Prostate gland (tissue), 2 donors: ENCODE measurements at regions not wholly inside any gene's neighbourhood (a gene's known extent, or its start where the extent isn't known, plus 50 kb on each side); places are given as distances from the start of the nearest gene placed in this dataset.

Source experiments
- DNase-seq: peaks from one replicate; pipeline ENCODE4 v3.0.0-alpha.2; 2019; ENCODE audit warnings: low spot score
- H3K27ac ChIP-seq, 2 donors: fragments of 200-600 bp; sonication (generic); 2 replicates each; pipeline ENCODE4 v1.5.1; 2017 to 2019
- H3K27me3 ChIP-seq: fragments of 200-600 bp; sonication (generic); replicated peaks from 2 replicates; pipeline ENCODE4 v1.5.1; 2019; ENCODE audit not compliant: insufficient read depth
- H3K36me3 ChIP-seq, 2 donors: fragments of 200-600 bp; sonication (generic); 1 replicate in 1 of 2; 2 replicates in 1 of 2; pipeline versions ENCODE4 v1.5.1 to v1.8.1; 2017 to 2019
- H3K4me1 ChIP-seq: fragments of 200-600 bp; sonication (generic); replicated peaks from 2 replicates; pipeline ENCODE4 v1.5.1; 2019
- H3K4me3 ChIP-seq, 2 donors: fragments of 200-600 bp; sonication (generic); 2 replicates each; pipeline ENCODE4 v1.5.1; 2017 to 2019
- H3K9me3 ChIP-seq: fragments of 200-600 bp; sonication (generic); 2 replicates; pipeline ENCODE4 v1.5.1; 2017
- CTCF ChIP-seq, 4 experiments: fragments of 200-600 bp in 2 of 4; fragments of 450-650 bp in 2 of 4; sonication (generic) in 2 of 4; IDR thresholded peaks; 1 replicate in 3 of 4; 2 replicates in 1 of 4; pipeline ENCODE4 v1.5.1; 2016 to 2019; ENCODE audit warnings: antibody characterized with exemption in 4 of 4, mild to moderate bottlenecking in 2 of 4, moderate library complexity in 2 of 4
- POLR2A ChIP-seq: fragments of 450-650 bp; IDR thresholded peaks from one replicate; pipeline ENCODE4 v1.6.1; 2016; ENCODE audit warnings: antibody characterized with exemption, mild to moderate bottlenecking
- POLR2AphosphoS5 ChIP-seq: sonication (generic); formaldehyde crosslinking; IDR thresholded peaks from one replicate; pipeline ENCODE4 v1.6.1; 2017; ENCODE audit warnings: antibody characterized with exemption
- WGBS: methylation state at CpG from one replicate; pipeline ENCODE4 v1.1.5; 2018; 5-methylcytosine and 5-hydroxymethylcytosine counted together
- intact Hi-C: fragments of 100-400 bp; cut with DNase I; formaldehyde crosslinking; loops from one replicate; pipeline ENCODE4 v1.14.2; 2022

- no peak for TF ChIP-seq POLR2AphosphoS5
- TF ChIP-seq POLR2A = no peak
- TF ChIP-seq CTCF (IDR thresholded peaks at IDR 0.05) = no peak
- Histone ChIP-seq H3K4me3 (no peak overlapping the region), H3K36me3 (no peaks in the 10 kb centered on the region), H3K4me1 (no peaks in the 10 kb centered on the region), H3K27me3 (no peaks in the 10 kb centered on the region), H3K9me3 (no peaks in the 10 kb centered on the region), H3K27ac (no peak overlapping the region)
- 34% methylated on average over 1 of the region's 1 CpG for WGBS
- DNase-seq = no peak
- intact Hi-C loops = no loop called here
Observed at GRCh38 chr4:137194670-137195069, 337.6 kb downstream of the PCDH18 start.

GRCh38 chr4:137193564-137193963, 338.7 kb downstream of the PCDH18 start:
- no peak for TF ChIP-seq CTCF (IDR thresholded peaks at IDR 0.05)
- no peak for TF ChIP-seq POLR2A
- TF ChIP-seq POLR2AphosphoS5 = no peak
- 31% methylated on average over 1 of the region's 1 CpG for WGBS
- H3K4me1 ChIP-seq = no peaks in the 10 kb centered on the region
- H3K4me3 ChIP-seq = no peak overlapping the region
- H3K27ac ChIP-seq = no peak overlapping the region
- intact Hi-C loops = no loop called here
- no peaks in the 10 kb centered on the region for H3K27me3 ChIP-seq
- no peaks in the 10 kb centered on the region for H3K9me3 ChIP-seq
- DNase-seq = no peak
- no peaks in the 10 kb centered on the region for H3K36me3 ChIP-seq

GRCh38 chr4:137181293-137181899, 350.9 kb downstream of the PCDH18 start:
- Histone ChIP-seq H3K9me3 (no peaks in the 10 kb centered on the region), H3K4me1 (no peaks in the 10 kb centered on the region), H3K4me3 (no peak overlapping the region), H3K27me3 (no peaks in the 10 kb centered on the region), H3K36me3 (no peaks in the 10 kb centered on the region), H3K27ac (no peak overlapping the region)
- intact Hi-C loops = no loop called here
- 98% methylated on average over 1 of the region's 1 CpG for WGBS
- no peak for DNase-seq
- TF ChIP-seq POLR2A (no peak), POLR2AphosphoS5 (no peak), CTCF (IDR thresholded peaks at IDR 0.05) (no peak)

GRCh38 chr4:137180349-137180748, 351.9 kb downstream of the PCDH18 start:
- no peak overlapping the region for H3K4me3 ChIP-seq
- no peaks in the 10 kb centered on the region for H3K4me1 ChIP-seq
- no peaks in the 10 kb centered on the region for H3K9me3 ChIP-seq
- intact Hi-C loops = no loop called here
- TF ChIP-seq POLR2A (no peak), POLR2AphosphoS5 (no peak), CTCF (IDR thresholded peaks at IDR 0.05) (no peak)
- WGBS = 45% methylated on average over 4 of the region's 4 CpGs
- DNase-seq = no peak
- no peak overlapping the region for H3K27ac ChIP-seq
- H3K27me3 ChIP-seq = no peaks in the 10 kb centered on the region
- no peaks in the 10 kb centered on the region for H3K36me3 ChIP-seq

- WGBS = 58% methylated on average over 1 of the region's 1 CpG
- Histone ChIP-seq H3K27ac (no peak overlapping the region), H3K4me1 (no peaks in the 10 kb centered on the region), H3K27me3 (no peaks in the 10 kb centered on the region), H3K9me3 (no peaks in the 10 kb centered on the region), H3K36me3 (no peaks in the 10 kb centered on the region), H3K4me3 (no peak overlapping the region)
- TF ChIP-seq POLR2A (no peak), POLR2AphosphoS5 (no peak)
- DNase-seq = no peak
- intact Hi-C loops = no loop called here
Observed at GRCh38 chr4:137156807-137157206, 375.5 kb downstream of the PCDH18 start.
